Hepatocyte (in vitro differentiated cells): ENCODE measurements at regions not wholly inside any gene's neighbourhood (a gene's known extent, or its start where the extent isn't known, plus 50 kb on each side); places are given as distances from the start of the nearest gene placed in this dataset.

ENCODE experiments used
- DNase-seq: peaks from one replicate; pipeline ENCODE4 v3.0.0-alpha.2; 2016; ENCODE audit warnings: low spot score
- H2AFZ ChIP-seq: fragments of 200-600 bp; sonication (generic); 2 replicates; pipeline ENCODE4 v1.6.0; 2016; ENCODE audit warnings: antibody characterized with exemption, mild to moderate bottlenecking
- H3K27ac ChIP-seq: fragments of 200-600 bp; sonication (generic); 2 replicates; pipeline ENCODE4 v1.5.1; 2016; ENCODE audit warnings: mild to moderate bottlenecking
- H3K27me3 ChIP-seq: fragments of 200-600 bp; sonication (generic); 2 replicates; pipeline ENCODE4 v1.6.1; 2016
- H3K36me3 ChIP-seq: fragments of 200-600 bp; sonication (generic); replicated peaks from 2 replicates; pipeline ENCODE4 v1.5.1; 2016; ENCODE audit warnings: low read depth; ENCODE audit not compliant: insufficient read depth
- H3K4me1 ChIP-seq: fragments of 200-600 bp; sonication (generic); 2 replicates; pipeline ENCODE4 v1.5.1; 2016; ENCODE audit warnings: mild to moderate bottlenecking, moderate library complexity; ENCODE audit not compliant: insufficient read depth
- H3K4me2 ChIP-seq: fragments of 200-600 bp; sonication (generic); 2 replicates; pipeline ENCODE4 v1.6.0; 2016
- H3K4me3 ChIP-seq: fragments of 200-600 bp; sonication (generic); 2 replicates; pipeline ENCODE4 v1.5.1; 2016; ENCODE audit warnings: mild to moderate bottlenecking
- H3K79me2 ChIP-seq: fragments of 200-600 bp; sonication (generic); 2 replicates; pipeline ENCODE4 v1.6.0; 2017; ENCODE audit warnings: mild to moderate bottlenecking
- H3K9me2 ChIP-seq: fragments of 200-600 bp; sonication (generic); replicated peaks from 2 replicates; pipeline ENCODE4 v1.6.0; 2017; ENCODE audit warnings: mild to moderate bottlenecking; ENCODE audit not compliant: insufficient read depth
- H3K9me3 ChIP-seq: fragments of 200-600 bp; sonication (generic); 2 replicates; pipeline ENCODE4 v1.5.1; 2016; ENCODE audit warnings: low read depth, mild to moderate bottlenecking
- H4K20me1 ChIP-seq: fragments of 200-600 bp; sonication (generic); 2 replicates; pipeline ENCODE4 v1.6.0; 2016; ENCODE audit warnings: mild to moderate bottlenecking; ENCODE audit not compliant: insufficient read depth, poor library complexity, severe bottlenecking
- CTCF ChIP-seq: fragments of 200-600 bp; sonication (generic); IDR thresholded peaks from 2 replicates; pipeline ENCODE4 v1.5.1; 2016; ENCODE audit warnings: antibody characterized with exemption, mild to moderate bottlenecking; ENCODE audit not compliant: poor library complexity
- EZH2 ChIP-seq: fragments of 200-600 bp; sonication (generic); IDR thresholded peaks from 2 replicates; pipeline ENCODE4 v1.6.1; 2016; ENCODE audit warnings: antibody characterized with exemption, mild to moderate bottlenecking, borderline replicate concordance
- EZH2phosphoT487 ChIP-seq: fragments of 200-600 bp; sonication (generic); IDR thresholded peaks from one replicate; pipeline ENCODE4 v1.6.1; 2018; ENCODE audit warnings: antibody characterized with exemption, mild to moderate bottlenecking, low read depth, moderate library complexity; ENCODE audit not compliant: unreplicated experiment, severe bottlenecking
- WGBS: methylation state at CpG from one replicate; pipeline ENCODE4 v1.1.6; 2016; ENCODE audit warnings: low lambda C conversion rate; ENCODE audit errors: missing lambda C conversion rate; 5-methylcytosine and 5-hydroxymethylcytosine counted together

DNA sequence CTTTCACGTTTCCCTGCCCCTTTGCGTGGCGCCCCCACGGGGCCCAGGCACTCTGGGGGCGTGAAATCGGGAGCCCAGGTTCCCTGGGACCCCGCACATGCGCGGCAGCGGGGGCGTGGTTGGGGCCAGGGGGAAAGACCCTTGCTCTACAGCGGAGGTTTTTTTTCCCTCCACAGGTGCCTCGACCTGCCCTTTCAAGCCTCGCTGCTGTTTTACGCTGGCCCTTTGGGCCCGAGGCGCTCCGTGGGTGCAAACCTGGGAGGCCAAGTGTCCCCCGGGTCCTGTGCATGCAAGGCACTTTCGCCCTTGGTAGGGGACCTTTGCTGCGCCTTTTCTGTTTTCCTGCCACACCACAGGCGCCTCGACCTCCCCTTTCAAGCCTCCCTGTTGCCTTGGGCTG is 329.8 kb downstream of the ALG10 start:
- H3K9me2 ChIP-seq: no peaks in the 10 kb centered on the region
- no peak overlapping the region for H3K27ac ChIP-seq
- H2AFZ ChIP-seq: no peak overlapping the region
- no peaks in the 10 kb centered on the region for H3K9me3 ChIP-seq
- WGBS: 92% methylated on average over 22 of the region's 23 CpGs
- TF ChIP-seq CTCF (no peak), EZH2phosphoT487 (no peak)
- no peak overlapping the region for H3K4me2 ChIP-seq
- H3K27me3 ChIP-seq: no peaks in the 10 kb centered on the region
- no peaks in the 10 kb centered on the region for H4K20me1 ChIP-seq
- no peaks in the 10 kb centered on the region for H3K79me2 ChIP-seq
- no peak overlapping the region for H3K4me3 ChIP-seq
- no peak for DNase-seq
- no peaks in the 10 kb centered on the region for H3K36me3 ChIP-seq
- no peaks in the 10 kb centered on the region for H3K4me1 ChIP-seq

GRCh38 chr12:34354239-34355200 is 332.2 kb downstream of the ALG10 start:
- no peaks in the 10 kb centered on the region for H3K36me3 ChIP-seq
- H3K9me2 ChIP-seq: no peaks in the 10 kb centered on the region
- H3K4me2 ChIP-seq: no peak overlapping the region
- no peaks in the 10 kb centered on the region for H3K27me3 ChIP-seq
- no peaks in the 10 kb centered on the region for H3K9me3 ChIP-seq
- 81% methylated on average over 50 of the region's 55 CpGs for WGBS
- H2AFZ ChIP-seq: no peak overlapping the region
- TF ChIP-seq EZH2: no peak
- TF ChIP-seq EZH2phosphoT487: no peak
- TF ChIP-seq CTCF: no peak
- no peak overlapping the region for H3K4me3 ChIP-seq
- H3K4me1 ChIP-seq: no peaks in the 10 kb centered on the region
- DNase-seq: no peak
- H3K27ac ChIP-seq: no peak overlapping the region
- no peaks in the 10 kb centered on the region for H4K20me1 ChIP-seq
- H3K79me2 ChIP-seq: no peaks in the 10 kb centered on the region

- Histone ChIP-seq H3K4me1 (no peaks in the 10 kb centered on the region), H3K4me3 (no peak overlapping the region), H3K27ac (no peak overlapping the region), H3K36me3 (no peaks in the 10 kb centered on the region), H3K9me2 (no peaks in the 10 kb centered on the region), H2AFZ (no peak overlapping the region), H3K79me2 (no peaks in the 10 kb centered on the region), H3K4me2 (no peak overlapping the region), H3K27me3 (no peaks in the 10 kb centered on the region), H4K20me1 (no peaks in the 10 kb centered on the region), H3K9me3 (no peaks in the 10 kb centered on the region)
- WGBS: 80% methylated on average over 39 of the region's 39 CpGs
- TF ChIP-seq EZH2phosphoT487 (no peak), CTCF (no peak)
- DNase-seq: no peak
These were observed 334.1 kb downstream of the ALG10 start for GRCh38 chr12:34356233-34356987.
